SK-N-SH (cell line): ENCODE measurements at regions not wholly inside any gene's neighbourhood (a gene's known extent, or its start where the extent isn't known, plus 50 kb on each side); places are given as distances from the start of the nearest gene placed in this dataset.

Experiments used
- CTCF ChIA-PET: fragments of 300-600, 350-600 bp; formaldehyde crosslinking; extraction: SDS; loops from one replicate; lab custom pipeline; 2021; lab: Yijun Ruan, JAX
- POLR2A ChIA-PET: fragments of 350-600 bp; sonication (Branson Sonifier 250); formaldehyde crosslinking; extraction: SDS; loops from one replicate; lab custom pipeline; 2020; ENCODE audit warnings: antibody characterized with exemption, inconsistent platforms; lab: Yijun Ruan, JAX
- DNase-seq: peaks from one replicate; pipeline ENCODE4 v3.0.0; 2012
- H2AFZ ChIP-seq: fragments of 200-600 bp; sonication (generic); 2 replicates; pipeline ENCODE4 v1.8.1; 2016; ENCODE audit warnings: antibody characterized with exemption, mild to moderate bottlenecking, low read depth
- H3F3A ChIP-seq: fragments of 200-600 bp; sonication (generic); replicated peaks from 2 replicates; pipeline ENCODE3; 2016; ENCODE audit warnings: antibody characterized with exemption, mild to moderate bottlenecking; ENCODE audit not compliant: insufficient read depth
- H3K27ac ChIP-seq, 2 experiments: fragments of 200-500 bp in 1 of 2; fragments of 200-600 bp in 1 of 2; sonication (Bioruptor generic) in 1 of 2; sonication (generic), shearing (Covaris generic) in 1 of 2; 2 replicates each; pipeline versions ENCODE4 v1.5.1 to v1.6.1; 2014 to 2016; ENCODE audit warnings: low read depth in 2 of 2, inconsistent platforms in 1 of 2, low read length in 1 of 2, mild to moderate bottlenecking in 1 of 2, mixed read lengths in 1 of 2
- H3K27me3 ChIP-seq: fragments of 200-600 bp; sonication (generic), shearing (Covaris generic); 2 replicates; pipeline ENCODE4 v1.6.1; 2016; ENCODE audit warnings: mixed run types; ENCODE audit not compliant: insufficient read depth
- H3K36me3 ChIP-seq, 2 experiments: fragments of 200-500 bp in 1 of 2; fragments of 200-600 bp in 1 of 2; sonication (Bioruptor generic) in 1 of 2; sonication (generic) in 1 of 2; replicated peaks in 1 of 2; 2 replicates each; pipeline versions ENCODE3 to v1.5.1; 2014 to 2016; ENCODE audit warnings: low read length in 1 of 2, mild to moderate bottlenecking in 1 of 2; ENCODE audit not compliant: insufficient read depth in 2 of 2, control insufficient read depth in 1 of 2
- H3K4me1 ChIP-seq, 2 experiments: fragments of 200-500 bp in 1 of 2; fragments of 200-600 bp in 1 of 2; sonication (Bioruptor generic) in 1 of 2; sonication (generic), shearing (Covaris generic) in 1 of 2; 2 replicates each; pipeline versions ENCODE4 v1.5.1 to v1.6.1; 2014 to 2016; ENCODE audit warnings: low read depth in 1 of 2, low read length in 1 of 2, mixed run types in 1 of 2; ENCODE audit not compliant: insufficient read depth in 2 of 2, control insufficient read depth in 1 of 2
- H3K4me2 ChIP-seq: fragments of 200-600 bp; sonication (generic), shearing (Covaris generic); 2 replicates; pipeline ENCODE4 v1.6.1; 2017; ENCODE audit warnings: mixed run types
- H3K4me3 ChIP-seq, 2 experiments: fragments of 200-500 bp in 1 of 2; fragments of 200-600 bp in 1 of 2; sonication (Bioruptor generic) in 1 of 2; sonication (generic), shearing (Covaris generic) in 1 of 2; 2 replicates each; pipeline versions ENCODE4 v1.5.1 to v1.8.1; 2014 to 2016; ENCODE audit warnings: low read depth in 2 of 2, inconsistent platforms in 1 of 2, low read length in 1 of 2, mild to moderate bottlenecking in 1 of 2, mixed read lengths in 1 of 2, moderate library complexity in 1 of 2
- H3K79me2 ChIP-seq: fragments of 200-600 bp; sonication (generic); 2 replicates; pipeline ENCODE4 v1.8.1; 2017; ENCODE audit warnings: mild to moderate bottlenecking; ENCODE audit not compliant: insufficient read depth
- H3K9ac ChIP-seq: fragments of 200-600 bp; sonication (generic); 2 replicates; pipeline ENCODE4 v1.6.1; 2017; ENCODE audit warnings: mixed run types
- H3K9me2 ChIP-seq: fragments of 200-600 bp; sonication (generic); 2 replicates; pipeline ENCODE4 v1.6.1; 2017; ENCODE audit warnings: mixed run types
- H3K9me3 ChIP-seq: fragments of 200-600 bp; sonication (generic); 2 replicates; pipeline ENCODE4 v1.6.1; 2017; ENCODE audit warnings: mixed run types, mild to moderate bottlenecking, moderate library complexity
- H4K20me1 ChIP-seq: fragments of 200-600 bp; sonication (generic); 2 replicates; pipeline ENCODE4 v1.6.1; 2017; ENCODE audit warnings: mild to moderate bottlenecking, mixed run types; ENCODE audit not compliant: insufficient read depth
- CHD2 ChIP-seq: fragments of 150-350 bp; IDR thresholded peaks from 2 replicates; pipeline ENCODE4 v1.6.1; 2018; ENCODE audit warnings: low read length; ENCODE audit not compliant: partially characterized antibody
- FOXJ3 ChIP-seq: sonication (generic); formaldehyde crosslinking; IDR thresholded peaks from 2 replicates; pipeline ENCODE4 v1.5.1; 2020; ENCODE audit warnings: mild to moderate bottlenecking, missing genetic modification reagents
- GABPA ChIP-seq: IDR thresholded peaks from 2 replicates; pipeline ENCODE4 v1.4.0; 2012; ENCODE audit warnings: low read depth, mild to moderate bottlenecking
- IRF3 ChIP-seq: fragments of 150-350 bp; IDR thresholded peaks from 2 replicates; pipeline ENCODE4 v1.6.1; 2016; ENCODE audit warnings: mild to moderate bottlenecking, low read depth, low read length
- JUND ChIP-seq: IDR thresholded peaks from 2 replicates; pipeline ENCODE4 v1.4.0; 2012
- MEF2A ChIP-seq: IDR thresholded peaks from 2 replicates; pipeline ENCODE4 v1.4.0; 2012; ENCODE audit warnings: low read depth, borderline replicate concordance
- MXI1 ChIP-seq: IDR thresholded peaks from 2 replicates; pipeline ENCODE4 v1.6.1; 2012; ENCODE audit warnings: mild to moderate bottlenecking, low read depth, low read length, improper control_type of control experiment
- NFIC ChIP-seq: IDR thresholded peaks from 2 replicates; pipeline ENCODE4 v1.4.0; 2012; ENCODE audit warnings: borderline replicate concordance
- POLR2AphosphoS5 ChIP-seq: IDR thresholded peaks from 2 replicates; pipeline ENCODE4 v1.6.1; 2012; ENCODE audit warnings: low read depth, low read length
- RFX5 ChIP-seq: IDR thresholded peaks from 2 replicates; pipeline ENCODE4 v1.6.1; 2012; ENCODE audit warnings: mild to moderate bottlenecking, improper control_type of control experiment, low read length
- RXRA ChIP-seq: IDR thresholded peaks from 2 replicates; pipeline ENCODE4 v1.4.0; 2012; ENCODE audit warnings: low read depth, mild to moderate bottlenecking, borderline replicate concordance
- SIN3A ChIP-seq: IDR thresholded peaks from 2 replicates; pipeline ENCODE4 v1.6.1; 2012; ENCODE audit warnings: low read depth, mild to moderate bottlenecking, low read length, moderate library complexity, borderline replicate concordance
- SMC3 ChIP-seq: IDR thresholded peaks from 2 replicates; pipeline ENCODE4 v1.6.1; 2012; ENCODE audit warnings: low read depth, low read length, improper control_type of control experiment
- TAF1 ChIP-seq: IDR thresholded peaks from 2 replicates; pipeline ENCODE4 v1.6.1; 2012; ENCODE audit warnings: low read depth, mild to moderate bottlenecking, low read length, moderate library complexity, borderline replicate concordance
- TCF12 ChIP-seq: IDR thresholded peaks from 2 replicates; pipeline ENCODE4 v1.4.0; 2012
- YY1 ChIP-seq: IDR thresholded peaks from 2 replicates; pipeline ENCODE4 v1.4.0; 2012; ENCODE audit warnings: low read depth, mild to moderate bottlenecking
- WGBS: methylation state at CpG from one replicate; pipeline ENCODE4 v1.1.6; 2017; ENCODE audit warnings: low lambda C conversion rate; 5-methylcytosine and 5-hydroxymethylcytosine counted together
- TF ChIP-seq, protein P1 (sequence below): IDR thresholded peaks from 2 replicates; pipeline ENCODE4 v1.4.0; 2012; ENCODE audit warnings: low read depth, borderline replicate concordance
- TF ChIP-seq, protein P2 (sequence below): fragments of 150-350 bp; IDR thresholded peaks from 2 replicates; pipeline ENCODE4 v1.6.1; 2017; ENCODE audit warnings: antibody characterized with exemption, low read length, low read depth, borderline replicate concordance

GRCh38 chr14:71789005-71789404 is 143.2 kb upstream of the RGS6 start:
- ChIA-PET POLR2A (no interaction called here), CTCF (no interaction called here)
- Histone ChIP-seq H2AFZ (no peak overlapping the region), H3K9me3 (no peaks in the 10 kb centered on the region), H3K9me2 (no peaks in the 10 kb centered on the region), H3K4me2 (no peak overlapping the region), H3K9ac (no peak overlapping the region), H3K27me3 (peaks cover 5% of the 10 kb centered on the region; the same call in 1 of the 2 replicates), H3K27ac (no peak overlapping the region), H3K4me1 (no peaks in the 10 kb centered on the region), H3K4me3 (no peak overlapping the region), H3F3A (no peaks in the 10 kb centered on the region), H3K36me3 (no peaks in the 10 kb centered on the region), H4K20me1 (no peaks in the 10 kb centered on the region), H3K79me2 (no peaks in the 10 kb centered on the region)
- 0% methylated on average over 1 of the region's 1 CpG for WGBS
- TF ChIP-seq NFIC (no peak), CHD2 (no peak), GABPA (no peak), FOXJ3 (CRISPR knock-in tag) (no peak), IRF3 (no peak), RXRA (no peak), SMC3 (no peak), MEF2A (no peak), MXI1 (no peak), TAF1 (no peak)
- no peak for DNase-seq

DNA sequence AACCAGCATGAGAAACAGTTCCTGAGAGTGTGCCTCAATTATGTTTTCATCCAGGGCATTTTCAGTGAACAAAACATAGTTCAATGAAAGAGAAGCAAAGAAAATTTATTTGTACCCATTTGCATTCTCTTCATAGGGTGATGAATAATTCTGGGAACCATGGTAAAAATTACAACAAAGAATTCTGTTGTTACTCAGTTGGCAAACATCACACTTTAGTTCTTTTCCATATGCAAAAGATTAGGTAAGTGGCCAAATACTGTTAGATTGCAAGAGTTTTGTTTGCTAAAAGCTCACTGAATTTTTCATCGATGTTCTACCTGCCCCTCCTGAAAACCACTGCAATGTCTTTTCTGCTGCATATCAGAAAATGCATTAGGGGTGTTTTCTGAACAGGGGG is 132.4 kb upstream of the RGS6 start:
- no peak for DNase-seq
- no peak overlapping the region for H3K27ac ChIP-seq
- H3K9ac ChIP-seq = no peak overlapping the region
- H3K79me2 ChIP-seq = no peaks in the 10 kb centered on the region
- no peak overlapping the region for H2AFZ ChIP-seq
- H3K9me3 ChIP-seq = no peaks in the 10 kb centered on the region
- ChIA-PET POLR2A (no interaction called here), CTCF (no interaction called here)
- H3K9me2 ChIP-seq = no peaks in the 10 kb centered on the region
- TF ChIP-seq MXI1 (no peak), RFX5 (no peak), POLR2AphosphoS5 (no peak), SIN3A (no peak), MEF2A (no peak), TCF12 (no peak), YY1 (no peak), JUND (no peak)
- TF ChIP-seq, protein P1, sequence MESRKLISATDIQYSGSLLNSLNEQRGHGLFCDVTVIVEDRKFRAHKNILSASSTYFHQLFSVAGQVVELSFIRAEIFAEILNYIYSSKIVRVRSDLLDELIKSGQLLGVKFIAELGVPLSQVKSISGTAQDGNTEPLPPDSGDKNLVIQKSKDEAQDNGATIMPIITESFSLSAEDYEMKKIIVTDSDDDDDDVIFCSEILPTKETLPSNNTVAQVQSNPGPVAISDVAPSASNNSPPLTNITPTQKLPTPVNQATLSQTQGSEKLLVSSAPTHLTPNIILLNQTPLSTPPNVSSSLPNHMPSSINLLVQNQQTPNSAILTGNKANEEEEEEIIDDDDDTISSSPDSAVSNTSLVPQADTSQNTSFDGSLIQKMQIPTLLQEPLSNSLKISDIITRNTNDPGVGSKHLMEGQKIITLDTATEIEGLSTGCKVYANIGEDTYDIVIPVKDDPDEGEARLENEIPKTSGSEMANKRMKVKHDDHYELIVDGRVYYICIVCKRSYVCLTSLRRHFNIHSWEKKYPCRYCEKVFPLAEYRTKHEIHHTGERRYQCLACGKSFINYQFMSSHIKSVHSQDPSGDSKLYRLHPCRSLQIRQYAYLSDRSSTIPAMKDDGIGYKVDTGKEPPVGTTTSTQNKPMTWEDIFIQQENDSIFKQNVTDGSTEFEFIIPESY = no peak
- TF ChIP-seq, protein P2, sequence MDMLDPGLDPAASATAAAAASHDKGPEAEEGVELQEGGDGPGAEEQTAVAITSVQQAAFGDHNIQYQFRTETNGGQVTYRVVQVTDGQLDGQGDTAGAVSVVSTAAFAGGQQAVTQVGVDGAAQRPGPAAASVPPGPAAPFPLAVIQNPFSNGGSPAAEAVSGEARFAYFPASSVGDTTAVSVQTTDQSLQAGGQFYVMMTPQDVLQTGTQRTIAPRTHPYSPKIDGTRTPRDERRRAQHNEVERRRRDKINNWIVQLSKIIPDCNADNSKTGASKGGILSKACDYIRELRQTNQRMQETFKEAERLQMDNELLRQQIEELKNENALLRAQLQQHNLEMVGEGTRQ = no peak
- peaks cover 11% of the 10 kb centered on the region for H3F3A ChIP-seq
- no peaks in the 10 kb centered on the region for H3K36me3 ChIP-seq
- 0% methylated on average over 1 of the region's 1 CpG for WGBS
- H3K4me2 ChIP-seq = no peak overlapping the region
- no peaks in the 10 kb centered on the region for H4K20me1 ChIP-seq
- peaks cover 0 to 8% of the 10 kb centered on the region in 2 experiments; a peak in 1 of 4 replicates for H3K4me1 ChIP-seq
- peaks cover 25% of the 10 kb centered on the region; the same call in 1 of the 2 replicates for H3K27me3 ChIP-seq
- H3K4me3 ChIP-seq = no peak overlapping the region
